ENCODE measurements at regions not wholly inside any gene's neighbourhood (a gene's known extent, or its start where the extent isn't known, plus 50 kb on each side); places are given as distances from the start of the nearest gene placed in this dataset.
"Not testable (repeated sequence)": the region's sequence is repeated elsewhere in the genome, so short reads cannot be mapped to it uniquely, and the experiment has no call there.

- no peak for DNase-seq (ENCODE audit: low read depth)
These were observed 50.1 kb upstream of the ZNF608 start for GRCh38 chr5:124796495-124796894.

DNA sequence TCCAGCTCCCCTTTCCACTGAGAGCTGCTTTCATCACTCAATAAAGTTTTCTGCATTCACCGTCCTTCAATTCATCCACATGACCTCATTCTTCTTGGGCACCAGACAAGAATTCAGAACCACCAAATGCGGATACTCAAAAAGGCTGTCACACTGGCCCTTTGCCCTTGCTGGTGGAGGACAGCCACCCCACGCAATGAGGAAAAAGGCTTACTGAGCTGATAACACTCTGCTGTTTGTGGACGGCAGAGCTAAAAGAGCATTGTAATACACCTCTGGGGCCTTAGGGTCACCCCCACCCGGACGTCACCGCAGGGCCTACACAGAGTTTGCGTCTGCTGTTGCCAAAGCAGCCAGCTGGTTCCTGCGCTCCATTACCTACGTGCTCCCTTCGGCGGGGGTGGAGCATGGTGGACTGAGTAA lies 51.2 kb upstream of the ZNF608 start:
- no peak for DNase-seq (ENCODE audit: low read depth)

GRCh38 chr5:124798890-124799289 lies 52.5 kb upstream of the ZNF608 start:
- no peak for DNase-seq (ENCODE audit: low read depth)

- DNase-seq (ENCODE audit: low read depth), result no peak
These were observed 55.1 kb upstream of the ZNF608 start for GRCh38 chr5:124801551-124801950.

GRCh38 chr5:124803617-124804323 lies 57.3 kb upstream of the ZNF608 start:
- DNase-seq (ENCODE audit: low read depth), result no peak

DNA sequence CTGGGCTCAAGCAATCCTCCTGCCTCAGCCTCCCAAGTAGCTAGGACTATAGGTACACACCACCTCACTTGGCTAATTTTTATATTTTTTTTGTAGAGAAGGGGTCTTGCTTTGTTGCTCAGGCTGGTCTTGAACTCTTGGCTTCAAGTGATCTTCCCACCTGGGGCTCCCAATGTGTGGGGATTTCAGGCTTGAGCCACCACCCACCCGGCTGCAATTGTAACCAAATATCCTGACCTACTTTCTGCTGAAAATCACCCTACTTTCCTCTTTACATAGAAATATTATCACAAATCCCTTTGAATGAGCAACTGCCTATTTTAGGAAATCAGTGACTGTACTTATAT lies 59.6 kb upstream of the ZNF608 start:
- no peak for DNase-seq (ENCODE audit: low read depth)

DNA sequence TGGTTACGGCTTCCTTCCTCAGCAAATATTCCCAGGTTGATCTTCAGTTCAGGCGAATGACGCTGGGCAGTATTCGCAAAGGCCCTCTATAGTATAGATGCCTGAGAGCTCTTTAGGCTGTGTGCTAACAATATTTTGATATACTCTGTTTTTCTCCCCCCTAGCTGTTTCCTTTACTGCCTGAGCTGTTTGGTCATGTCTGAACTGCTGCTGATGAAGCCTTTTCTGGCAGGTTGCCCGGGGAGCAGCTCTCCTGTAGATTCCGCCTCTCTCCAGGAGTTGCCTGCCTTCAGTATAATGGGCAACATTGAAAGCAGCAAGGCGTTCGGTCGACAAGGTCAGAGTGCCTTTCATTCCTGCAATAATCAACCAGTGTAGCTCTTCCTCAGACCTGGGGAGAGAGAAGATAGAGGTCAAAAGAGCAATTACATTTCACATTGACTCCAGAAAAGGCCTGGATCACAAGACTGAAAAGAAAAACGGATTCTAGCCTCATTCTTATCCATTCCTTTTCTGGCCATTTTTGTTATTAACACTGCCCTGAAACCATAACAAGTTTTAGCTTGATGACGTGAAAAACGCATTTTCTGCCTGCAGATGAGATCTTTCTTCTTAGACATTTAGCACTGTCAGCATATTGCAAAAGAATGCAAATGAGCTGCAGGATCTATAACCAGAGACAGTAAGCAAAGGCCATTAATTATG lies 60.1 kb upstream of the ZNF608 start:
- no peak for DNase-seq (ENCODE audit: low read depth)

GRCh38 chr5:124808842-124809268 lies 62.4 kb upstream of the ZNF608 start:
- DNase-seq (ENCODE audit: low read depth), result no peak

GRCh38 chr5:124810396-124811006 lies 64.1 kb upstream of the ZNF608 start:
- no peak for DNase-seq (ENCODE audit: low read depth)

DNA sequence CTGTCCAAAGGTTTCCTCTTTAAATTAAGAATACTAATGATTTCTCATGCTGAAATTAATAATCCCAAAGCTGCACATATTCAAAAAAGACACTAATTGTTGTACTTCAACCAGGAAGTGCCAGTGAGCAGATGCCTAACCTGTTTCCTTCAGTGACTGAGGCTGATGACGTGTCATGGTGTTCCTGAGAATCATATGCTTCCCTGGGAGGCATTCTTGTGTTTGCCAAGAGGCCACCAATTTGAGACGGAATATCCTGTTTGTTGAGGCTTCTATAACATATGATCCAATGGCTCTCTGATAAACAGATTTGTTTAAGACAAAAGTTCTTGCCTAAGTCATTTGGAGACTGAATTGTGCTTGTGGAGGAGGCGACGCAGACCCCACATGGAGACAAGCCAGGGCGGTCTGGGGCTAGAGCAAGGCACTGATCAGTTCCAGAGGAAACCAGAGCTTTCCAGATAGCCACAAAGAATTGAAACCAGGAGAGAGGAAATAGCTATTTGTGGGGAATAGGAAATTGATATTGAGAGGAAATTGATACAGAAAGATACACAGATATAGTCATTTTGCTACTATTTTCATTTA lies 66.4 kb upstream of the ZNF608 start:
- DNase-seq (ENCODE audit: low read depth), result no peak

GRCh38 chr5:124816381-124816780 lies 69.9 kb upstream of the ZNF608 start:
- DNase-seq (ENCODE audit: low read depth), result no peak

GRCh38 chr5:124819201-124819600 lies 72.8 kb upstream of the ZNF608 start:
- no peak for DNase-seq (ENCODE audit: low read depth)

- no peak for DNase-seq (ENCODE audit: low read depth)
These were observed 76.2 kb upstream of the ZNF608 start for GRCh38 chr5:124822647-124823046.

DNA sequence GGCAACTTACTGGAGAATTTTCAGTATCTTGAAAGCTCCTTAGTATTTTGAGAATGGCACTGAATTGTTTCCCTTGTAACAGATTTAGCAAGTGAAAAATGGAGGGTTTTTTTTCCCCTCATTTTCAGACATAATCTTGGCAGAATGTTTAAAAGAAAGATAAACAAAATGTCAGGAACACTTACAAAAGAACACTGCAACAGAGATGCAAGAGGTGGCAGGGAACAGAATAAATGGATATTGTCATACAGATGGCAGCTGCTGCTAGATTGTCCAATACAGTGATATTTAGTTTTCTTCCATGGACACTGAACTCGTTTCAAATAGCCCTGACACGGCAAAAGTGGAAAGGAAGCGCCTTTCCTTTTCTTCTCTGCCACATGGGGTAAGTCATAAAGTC lies 76.9 kb upstream of the ZNF608 start:
- DNase-seq (ENCODE audit: low read depth), result no peak

GRCh38 chr5:124824637-124825158 lies 78.3 kb upstream of the ZNF608 start:
- no peak for DNase-seq (ENCODE audit: low read depth)

DNA sequence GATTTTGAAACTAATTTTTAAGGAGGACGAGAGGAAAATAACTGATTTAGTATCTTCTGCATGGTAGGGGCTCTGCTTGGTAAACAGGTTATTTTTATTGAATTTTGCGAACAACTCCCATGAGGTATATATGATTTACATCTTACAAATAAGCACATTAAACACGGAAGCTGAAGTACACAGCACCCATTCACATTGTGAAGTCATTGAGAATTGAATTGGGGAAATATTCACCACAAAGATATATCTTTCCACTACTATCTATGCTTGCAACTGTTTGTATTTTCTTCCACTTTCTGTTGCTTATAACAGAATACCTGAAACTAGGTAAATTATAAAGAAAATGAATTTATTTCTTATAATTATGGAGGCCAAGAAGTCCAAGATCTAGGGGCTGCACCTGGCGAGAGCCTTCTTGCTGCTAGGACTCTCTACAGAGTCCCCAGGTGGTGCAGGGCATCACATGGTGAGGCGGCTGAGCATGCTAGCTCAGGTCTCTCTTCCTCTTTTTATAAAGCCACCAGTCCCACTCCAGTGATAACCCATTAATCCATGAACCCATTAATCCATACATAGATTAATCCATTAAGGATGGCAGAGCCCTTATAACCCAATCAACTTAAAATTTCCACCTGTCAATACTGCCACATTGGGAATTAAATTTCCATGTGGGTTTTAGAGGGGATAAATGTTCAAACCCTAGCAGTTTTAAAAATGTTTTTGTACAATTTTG lies 79.0 kb upstream of the ZNF608 start:
- no peak for DNase-seq (ENCODE audit: low read depth)

- DNase-seq (ENCODE audit: low read depth), result no peak
These were observed 79.5 kb upstream of the ZNF608 start for GRCh38 chr5:124825983-124826337.

DNA sequence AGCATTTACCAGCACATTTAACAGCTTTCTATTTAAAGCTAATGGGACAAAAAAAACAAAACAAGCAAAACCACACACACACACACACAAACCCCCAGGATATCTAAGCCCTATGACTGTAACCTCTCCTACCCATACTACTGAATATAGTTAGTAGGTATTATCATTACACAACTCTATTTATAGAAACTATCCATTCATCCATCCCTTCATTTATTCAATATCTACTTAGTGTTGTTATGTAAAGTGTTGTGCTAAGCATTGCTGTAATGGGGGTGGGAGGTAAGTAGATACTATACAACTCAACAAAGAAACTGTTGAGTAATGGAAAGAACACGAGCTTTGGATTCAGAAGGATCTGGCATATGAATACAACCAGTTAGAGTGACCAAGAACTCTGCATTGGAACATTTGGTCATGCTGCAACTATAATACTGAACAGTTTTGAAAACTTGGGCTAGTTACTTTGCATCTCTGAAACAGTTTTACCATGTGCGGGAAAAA lies 82.3 kb upstream of the ZNF608 start:
- DNase-seq (ENCODE audit: low read depth), result no peak

- no peak for DNase-seq (ENCODE audit: low read depth)
These were observed 85.3 kb upstream of the ZNF608 start for GRCh38 chr5:124831687-124832240.

DNA sequence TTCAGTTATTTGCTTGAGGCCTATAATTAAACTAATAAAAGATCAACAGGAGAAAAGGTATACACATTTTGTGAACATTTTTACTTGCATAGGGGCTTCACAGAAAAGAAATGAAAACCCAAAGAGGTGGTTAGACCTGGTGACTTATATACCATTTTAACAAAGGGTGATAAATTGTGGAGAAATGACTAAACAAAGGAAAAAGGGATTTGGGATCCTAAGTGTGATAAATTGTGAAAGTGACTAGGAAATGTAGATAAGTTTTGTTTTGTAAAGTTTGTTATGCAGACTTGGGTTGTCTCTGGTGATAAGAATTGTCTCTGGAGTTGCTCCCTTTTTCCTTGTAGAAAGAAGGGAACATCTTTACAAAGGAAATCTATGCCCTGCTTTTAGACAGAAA lies 86.1 kb upstream of the ZNF608 start:
- DNase-seq (ENCODE audit: low read depth), result no peak

GRCh38 chr5:124836314-124836713 lies 89.9 kb upstream of the ZNF608 start:
- not testable (repeated sequence) for DNase-seq (ENCODE audit: low read depth)
